Endothelial cell of umbilical vein (primary cell): ENCODE measurements at regions not wholly inside any gene's neighbourhood (a gene's known extent, or its start where the extent isn't known, plus 50 kb on each side); places are given as distances from the start of the nearest gene placed in this dataset.

ENCODE experiments used
- BruUV-seq: library from RNA; stranded (reverse); fragments of 400-500 nt; replicated peaks from 2 replicates; lab custom pipeline; 2021; lab: Mats Ljungman, UMichigan
- CTCF ChIA-PET: fragments of 300-600, 350-600 bp; sonication (Branson Sonifier 250); formaldehyde crosslinking; loops from one replicate; lab custom pipeline; 2021; ENCODE audit warnings: antibody characterized with exemption, inconsistent platforms; lab: Charles Lee
- POLR2A ChIA-PET: fragments of 300-600, 350-600 bp; sonication (Branson Sonifier 250); formaldehyde crosslinking; loops from one replicate; lab custom pipeline; 2021; ENCODE audit warnings: antibody characterized with exemption, inconsistent platforms; lab: Charles Lee
- DNase-seq: peaks from one replicate; pipeline ENCODE4 v3.0.0-alpha.2; 2011; ENCODE audit warnings: low read depth, low spot score
- FAIRE-seq: peaks from 2 replicates; lab custom pipeline; 2011; peaks lifted over from hg19 to GRCh38; lab: Jason Lieb, UNC
- H2AFZ ChIP-seq: 2 replicates; pipeline ENCODE4 v1.6.0; 2012; ENCODE audit warnings: low read depth, low read length, control low read depth, inconsistent platforms
- H3K27ac ChIP-seq: 2 replicates; pipeline ENCODE4 v1.5.1; 2011; ENCODE audit warnings: low read depth, mild to moderate bottlenecking, control low read depth, low read length, moderate library complexity; ENCODE audit not compliant: insufficient read depth
- H3K27me3 ChIP-seq, 2 experiments: 2 replicates each; pipeline versions ENCODE4 v1.6.0 to v1.6.1; 2011; ENCODE audit warnings: low read length in 2 of 2, mixed read lengths in 1 of 2; ENCODE audit not compliant: control insufficient read depth in 2 of 2, insufficient read depth in 2 of 2
- H3K36me3 ChIP-seq, 2 experiments: 2 replicates in 1 of 2; 3 replicates in 1 of 2; pipeline ENCODE4 v1.5.1; 2011; ENCODE audit warnings: low read length in 2 of 2, mild to moderate bottlenecking in 1 of 2, moderate library complexity in 1 of 2; ENCODE audit not compliant: control insufficient read depth in 2 of 2, insufficient read depth in 2 of 2; ENCODE audit errors: extremely low read depth in 1 of 2
- H3K4me1 ChIP-seq: 3 replicates; pipeline ENCODE4 v1.5.1; 2011; ENCODE audit warnings: mild to moderate bottlenecking, low read length; ENCODE audit not compliant: control insufficient read depth, insufficient read depth; ENCODE audit errors: extremely low read depth
- H3K4me2 ChIP-seq: 2 replicates; pipeline ENCODE4 v1.6.1; 2011; ENCODE audit warnings: low read length, control low read depth, mixed read lengths; ENCODE audit not compliant: insufficient read depth
- H3K4me3 ChIP-seq, 3 experiments: fragments of 200-600 bp in 1 of 3; sonication (generic), shearing (Covaris generic) in 1 of 3; replicated peaks in 1 of 3; 2 replicates each; pipeline ENCODE4 v1.5.1; 2011 to 2016; ENCODE audit warnings: control low read depth in 3 of 3, low read length in 3 of 3, mild to moderate bottlenecking in 2 of 3, inconsistent platforms in 1 of 3, low read depth in 1 of 3, moderate library complexity in 1 of 3; ENCODE audit not compliant: insufficient read depth in 1 of 3
- H3K79me2 ChIP-seq: 2 replicates; pipeline ENCODE4 v1.6.0; 2012; ENCODE audit warnings: low read length, inconsistent platforms; ENCODE audit not compliant: control insufficient read depth, insufficient read depth
- H3K9ac ChIP-seq: replicated peaks from 2 replicates; pipeline ENCODE3; 2011; ENCODE audit warnings: low read length, control low read depth; ENCODE audit not compliant: insufficient read depth; ENCODE audit errors: extremely low read depth
- H3K9me1 ChIP-seq: replicated peaks from 3 replicates; pipeline ENCODE4 v1.6.0; 2011; ENCODE audit warnings: mild to moderate bottlenecking, low read length; ENCODE audit not compliant: control insufficient read depth, insufficient read depth; ENCODE audit errors: extremely low read depth
- H3K9me3 ChIP-seq: replicated peaks from 2 replicates; pipeline ENCODE4 v1.5.1; 2012; ENCODE audit warnings: low read length, inconsistent platforms; ENCODE audit not compliant: control insufficient read depth, insufficient read depth
- H4K20me1 ChIP-seq: replicated peaks from 2 replicates; pipeline ENCODE3; 2011; ENCODE audit warnings: mild to moderate bottlenecking, low read length; ENCODE audit not compliant: control insufficient read depth, insufficient read depth; ENCODE audit errors: extremely low read depth
- CTCF ChIP-seq, 2 donors: IDR thresholded peaks; 1 replicate in 1 of 2; 2 replicates in 1 of 2; pipeline ENCODE4 v1.5.1; 2011; ENCODE audit warnings: low read length in 2 of 2, mild to moderate bottlenecking in 2 of 2, moderate library complexity in 2 of 2, control low read depth in 1 of 2, inconsistent platforms in 1 of 2, low read depth in 1 of 2; ENCODE audit not compliant: insufficient read depth in 1 of 2; ENCODE audit errors: extremely low read depth in 1 of 2
- EZH2 ChIP-seq: IDR thresholded peaks from 2 replicates; pipeline ENCODE4 v1.6.1; 2012; ENCODE audit warnings: borderline replicate concordance, low read depth, mild to moderate bottlenecking, moderate library complexity, low read length, inconsistent platforms; ENCODE audit not compliant: severe bottlenecking
- FOS ChIP-seq: IDR thresholded peaks from 2 replicates; pipeline ENCODE4 v1.6.1; 2011; ENCODE audit warnings: mild to moderate bottlenecking, low read length, moderate library complexity, borderline replicate concordance; ENCODE audit not compliant: insufficient read depth
- GATA2 ChIP-seq: IDR thresholded peaks from 2 replicates; pipeline ENCODE4 v1.7.0; 2011; ENCODE audit warnings: low read depth, mild to moderate bottlenecking, moderate library complexity, mixed read lengths, low read length; ENCODE audit not compliant: insufficient read length, insufficient read depth
- JUN ChIP-seq: IDR thresholded peaks from 2 replicates; pipeline ENCODE4 v1.6.1; 2011; ENCODE audit warnings: borderline replicate concordance, low read depth; ENCODE audit not compliant: insufficient read length, insufficient read depth
- MAX ChIP-seq: IDR thresholded peaks from 2 replicates; pipeline ENCODE4 v1.6.1; 2011; ENCODE audit not compliant: insufficient read depth, insufficient read length
- MYC ChIP-seq: IDR thresholded peaks from one replicate; pipeline ENCODE4 v1.6.1; 2011; ENCODE audit warnings: mild to moderate bottlenecking, low read depth, low read length
- POLR2A ChIP-seq: IDR thresholded peaks from 2 replicates; pipeline ENCODE4 v1.6.1; 2012; ENCODE audit warnings: low read depth, mild to moderate bottlenecking, control low read depth, low read length
- POLR2AphosphoS5 ChIP-seq: IDR thresholded peaks from 2 replicates; pipeline ENCODE4 v1.6.1; 2012; ENCODE audit warnings: low read depth, mild to moderate bottlenecking, control low read depth, low read length, moderate library complexity; ENCODE audit not compliant: insufficient read depth
- dilution Hi-C: fragments of 300-500 bp; cut with MboI; formaldehyde crosslinking; loops from one replicate; pipeline ENCODE4 v1.15.0; 2019; ENCODE audit warnings: low sequenced_read_pairs; ENCODE audit not compliant: extremely low pct_ligation_motif_present
- intact Hi-C: fragments of 100-400 bp; cut with micrococcal nuclease; formaldehyde crosslinking; loops from one replicate; pipeline ENCODE4 v1.10.0; 2022

- no peaks in the 10 kb centered on the region for H3K27me3 ChIP-seq
- TF ChIP-seq JUN, result peak; percentile 23
- TF ChIP-seq POLR2AphosphoS5, result no peak
- no peak for TF ChIP-seq POLR2A
- no peak overlapping the region for H2AFZ ChIP-seq
- no peaks in the 10 kb centered on the region for H3K4me1 ChIP-seq
- no TSS peak for BruUV-seq
- no peak overlapping the region for H3K4me3 ChIP-seq
- no peaks in the 10 kb centered on the region for H3K9me1 ChIP-seq
- H3K79me2 ChIP-seq, result no peaks in the 10 kb centered on the region
- no peak overlapping the region for H3K9ac ChIP-seq
- ChIA-PET CTCF (no interaction called here), POLR2A (no interaction called here)
- H3K27ac ChIP-seq, result no peak overlapping the region
- FAIRE-seq, result no peak
- H3K4me2 ChIP-seq, result no peak overlapping the region
- no peaks in the 10 kb centered on the region for H3K9me3 ChIP-seq
- dilution Hi-C loops, result no loop called here
- no peaks in the 10 kb centered on the region for H3K36me3 ChIP-seq
- DNase-seq, result no peak
- intact Hi-C loops, result no loop called here
- H4K20me1 ChIP-seq, result no peaks in the 10 kb centered on the region
These were observed 249.0 kb upstream of the OPRM1 start for GRCh38 chr6:153790048-153790447.

GRCh38 chr6:153787341-153787606 lies 251.8 kb upstream of the OPRM1 start:
- no peak overlapping the region for H3K9ac ChIP-seq
- no peaks in the 10 kb centered on the region for H3K9me3 ChIP-seq
- BruUV-seq, result no TSS peak
- intact Hi-C loops (no loop called here), dilution Hi-C loops (no loop called here)
- no peaks in the 10 kb centered on the region for H3K27me3 ChIP-seq
- no peak overlapping the region for H3K4me2 ChIP-seq
- no peaks in the 10 kb centered on the region for H3K36me3 ChIP-seq
- FAIRE-seq, result no peak
- H3K79me2 ChIP-seq, result no peaks in the 10 kb centered on the region
- no peak overlapping the region for H2AFZ ChIP-seq
- H3K27ac ChIP-seq, result no peak overlapping the region
- no peaks in the 10 kb centered on the region for H4K20me1 ChIP-seq
- DNase-seq, result no peak
- no peaks in the 10 kb centered on the region for H3K4me1 ChIP-seq
- TF ChIP-seq GATA2 (no peak), FOS (no peak), EZH2 (no peak), JUN (no peak), POLR2AphosphoS5 (no peak), POLR2A (no peak), MAX (no peak), CTCF (IDR thresholded peaks at IDR 0.05; ENCODE audit: extremely low read depth in 1 of 2, insufficient read depth in 1 of 2, low read depth in 1 of 2, low read length in 2 of 2) (no peak), MYC (no peak)
- POLR2A ChIA-PET, result no interaction called here
- H3K4me3 ChIP-seq, result no peak overlapping the region
- CTCF ChIA-PET, result no interaction called here
- H3K9me1 ChIP-seq, result no peaks in the 10 kb centered on the region
